Keratinocyte (primary cell): ENCODE measurements at regions not wholly inside any gene's neighbourhood (a gene's known extent, or its start where the extent isn't known, plus 50 kb on each side); places are given as distances from the start of the nearest gene placed in this dataset.

Experiments used
- DNase-seq: peaks from one replicate; pipeline ENCODE4 v3.0.0-alpha.2; 2011; ENCODE audit warnings: low read depth, missing footprints, low spot score
- FAIRE-seq: peaks from 2 replicates; lab custom pipeline; 2011; peaks lifted over from hg19 to GRCh38; lab: Jason Lieb, UNC
- H2AFZ ChIP-seq: 2 replicates; pipeline ENCODE4 v1.6.0; 2012; ENCODE audit warnings: low read length, control low read depth, inconsistent platforms; ENCODE audit not compliant: control insufficient read depth
- H3K27ac ChIP-seq: 2 replicates; pipeline ENCODE4 v1.5.1; 2011; ENCODE audit warnings: low read length; ENCODE audit not compliant: control insufficient read depth, insufficient read depth
- H3K27me3 ChIP-seq: 3 replicates; pipeline ENCODE4 v1.6.0; 2011; ENCODE audit warnings: low read length; ENCODE audit not compliant: control insufficient read depth, insufficient read depth; ENCODE audit errors: extremely low read depth
- H3K36me3 ChIP-seq, 2 experiments: 2 replicates in 1 of 2; 3 replicates in 1 of 2; pipeline ENCODE4 v1.5.1; 2011; ENCODE audit warnings: low read length in 2 of 2, mild to moderate bottlenecking in 1 of 2; ENCODE audit not compliant: control insufficient read depth in 2 of 2, insufficient read depth in 2 of 2; ENCODE audit errors: extremely low read depth in 1 of 2
- H3K4me1 ChIP-seq: 3 replicates; pipeline ENCODE4 v1.5.1; 2011; ENCODE audit warnings: low read length; ENCODE audit not compliant: control insufficient read depth, insufficient read depth; ENCODE audit errors: extremely low read depth
- H3K4me2 ChIP-seq: 3 replicates; pipeline ENCODE4 v1.6.0; 2011; ENCODE audit warnings: low read depth, low read length; ENCODE audit not compliant: control insufficient read depth, insufficient read depth; ENCODE audit errors: extremely low read depth
- H3K4me3 ChIP-seq, 3 experiments: fragments of 200-600 bp in 1 of 3; sonication (generic) in 1 of 3; 2 replicates in 2 of 3; 3 replicates in 1 of 3; pipeline ENCODE4 v1.5.1; 2011 to 2016; ENCODE audit warnings: low read length in 3 of 3, mild to moderate bottlenecking in 3 of 3, control low read depth in 2 of 3, inconsistent platforms in 1 of 3, low read depth in 1 of 3, mixed read lengths in 1 of 3, mixed run types in 1 of 3, moderate library complexity in 1 of 3; ENCODE audit not compliant: control insufficient read depth in 2 of 3, insufficient read depth in 2 of 3; ENCODE audit errors: extremely low read depth in 1 of 3
- H3K79me2 ChIP-seq: 2 replicates; pipeline ENCODE4 v1.6.0; 2012; ENCODE audit warnings: low read length; ENCODE audit not compliant: control insufficient read depth, insufficient read depth
- H3K9ac ChIP-seq: 3 replicates; pipeline ENCODE4 v1.6.0; 2011; ENCODE audit warnings: low read length; ENCODE audit not compliant: control insufficient read depth, insufficient read depth; ENCODE audit errors: extremely low read depth
- H3K9me1 ChIP-seq: 3 replicates; pipeline ENCODE4 v1.6.0; 2011; ENCODE audit warnings: low read length; ENCODE audit not compliant: control insufficient read depth, insufficient read depth; ENCODE audit errors: extremely low read depth
- H3K9me3 ChIP-seq: 2 replicates; pipeline ENCODE4 v1.5.1; 2012; ENCODE audit warnings: low read depth, low read length; ENCODE audit not compliant: control insufficient read depth
- H4K20me1 ChIP-seq: 3 replicates; pipeline ENCODE4 v1.6.0; 2011; ENCODE audit warnings: low read length; ENCODE audit not compliant: control insufficient read depth, insufficient read depth; ENCODE audit errors: extremely low read depth
- EZH2 ChIP-seq: IDR thresholded peaks from one replicate; pipeline ENCODE4 v1.6.1; 2012; ENCODE audit warnings: inconsistent platforms, mild to moderate bottlenecking, low read length, moderate library complexity
- dilution Hi-C: fragments of 300-500 bp; cut with MboI; formaldehyde crosslinking; loops from one replicate; pipeline ENCODE4 v1.7.0; 2020; ENCODE audit warnings: low sequenced_read_pairs; ENCODE audit not compliant: extremely low pct_ligation_motif_present
- TF ChIP-seq, protein P1 (sequence below), 3 experiments: IDR thresholded peaks in 1 of 3; conservative IDR thresholded peaks in 1 of 3; optimal IDR thresholded peaks in 1 of 3; 2 replicates in 2 of 3; 3 replicates in 1 of 3; pipeline versions ENCODE3 to v1.5.1; 2011; ENCODE audit warnings: low read length in 3 of 3, mild to moderate bottlenecking in 3 of 3, moderate library complexity in 2 of 3, control low read depth in 1 of 3, inconsistent platforms in 1 of 3; ENCODE audit not compliant: insufficient read depth in 2 of 3; ENCODE audit errors: extremely low read depth in 1 of 3

DNA sequence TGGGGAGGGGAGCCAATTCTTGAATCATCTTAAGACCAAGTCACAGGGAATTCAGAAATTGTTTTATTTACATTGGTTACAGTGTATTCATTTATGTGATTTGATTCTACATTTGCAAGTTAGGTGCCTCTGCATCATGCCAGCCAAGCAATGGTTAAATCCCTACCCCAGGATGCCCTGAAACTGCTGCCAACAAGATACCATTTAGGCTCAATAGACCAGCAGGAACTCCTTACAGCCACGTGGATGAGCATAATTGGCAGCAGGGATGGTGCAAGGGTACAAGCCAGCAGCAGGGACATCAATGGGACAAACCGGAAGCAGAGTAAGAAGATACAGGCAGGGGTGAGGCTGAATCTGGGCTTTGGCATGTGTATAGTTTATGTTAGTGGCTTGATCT, 72.4 kb upstream of the NBEA start:
- Histone ChIP-seq H3K4me1 (no peaks in the 10 kb centered on the region), H3K9me1 (no peaks in the 10 kb centered on the region), H3K4me3 (no peak overlapping the region), H3K9ac (no peak overlapping the region), H3K9me3 (no peaks in the 10 kb centered on the region), H3K36me3 (no peaks in the 10 kb centered on the region), H2AFZ (no peak overlapping the region), H4K20me1 (no peaks in the 10 kb centered on the region), H3K27me3 (no peaks in the 10 kb centered on the region), H3K4me2 (no peak overlapping the region), H3K79me2 (no peaks in the 10 kb centered on the region), H3K27ac (no peak overlapping the region)
- TF ChIP-seq EZH2, result no peak
- TF ChIP-seq, protein P1, sequence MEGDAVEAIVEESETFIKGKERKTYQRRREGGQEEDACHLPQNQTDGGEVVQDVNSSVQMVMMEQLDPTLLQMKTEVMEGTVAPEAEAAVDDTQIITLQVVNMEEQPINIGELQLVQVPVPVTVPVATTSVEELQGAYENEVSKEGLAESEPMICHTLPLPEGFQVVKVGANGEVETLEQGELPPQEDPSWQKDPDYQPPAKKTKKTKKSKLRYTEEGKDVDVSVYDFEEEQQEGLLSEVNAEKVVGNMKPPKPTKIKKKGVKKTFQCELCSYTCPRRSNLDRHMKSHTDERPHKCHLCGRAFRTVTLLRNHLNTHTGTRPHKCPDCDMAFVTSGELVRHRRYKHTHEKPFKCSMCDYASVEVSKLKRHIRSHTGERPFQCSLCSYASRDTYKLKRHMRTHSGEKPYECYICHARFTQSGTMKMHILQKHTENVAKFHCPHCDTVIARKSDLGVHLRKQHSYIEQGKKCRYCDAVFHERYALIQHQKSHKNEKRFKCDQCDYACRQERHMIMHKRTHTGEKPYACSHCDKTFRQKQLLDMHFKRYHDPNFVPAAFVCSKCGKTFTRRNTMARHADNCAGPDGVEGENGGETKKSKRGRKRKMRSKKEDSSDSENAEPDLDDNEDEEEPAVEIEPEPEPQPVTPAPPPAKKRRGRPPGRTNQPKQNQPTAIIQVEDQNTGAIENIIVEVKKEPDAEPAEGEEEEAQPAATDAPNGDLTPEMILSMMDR (optimal IDR thresholded peaks at IDR 0.05 in 1 of 3, IDR thresholded peaks at IDR 0.05 in 1 of 3, conservative IDR thresholded peaks at IDR 0.05 in 1 of 3; ENCODE audit: extremely low read depth in 1 of 3, insufficient read depth in 2 of 3, low read length in 3 of 3), result no peak
- dilution Hi-C loops, result no loop called here
- FAIRE-seq (no peak), DNase-seq (no peak)

- H3K27ac ChIP-seq, result no peak overlapping the region
- H3K79me2 ChIP-seq, result no peaks in the 10 kb centered on the region
- FAIRE-seq, result no peak
- H3K27me3 ChIP-seq, result no peaks in the 10 kb centered on the region
- H3K4me1 ChIP-seq, result no peaks in the 10 kb centered on the region
- no peaks in the 10 kb centered on the region for H4K20me1 ChIP-seq
- dilution Hi-C loops, result no loop called here
- TF ChIP-seq EZH2, result no peak
- no peak overlapping the region for H3K9ac ChIP-seq
- H3K4me3 ChIP-seq, result no peak overlapping the region
- no peaks in the 10 kb centered on the region for H3K9me1 ChIP-seq
- no peak for DNase-seq
- no peak overlapping the region for H2AFZ ChIP-seq
- H3K9me3 ChIP-seq, result no peaks in the 10 kb centered on the region
- no peak overlapping the region for H3K4me2 ChIP-seq
- no peaks in the 10 kb centered on the region for H3K36me3 ChIP-seq
Measured at GRCh38 chr13:34878329-34878728, 63.7 kb upstream of the NBEA start.

DNA sequence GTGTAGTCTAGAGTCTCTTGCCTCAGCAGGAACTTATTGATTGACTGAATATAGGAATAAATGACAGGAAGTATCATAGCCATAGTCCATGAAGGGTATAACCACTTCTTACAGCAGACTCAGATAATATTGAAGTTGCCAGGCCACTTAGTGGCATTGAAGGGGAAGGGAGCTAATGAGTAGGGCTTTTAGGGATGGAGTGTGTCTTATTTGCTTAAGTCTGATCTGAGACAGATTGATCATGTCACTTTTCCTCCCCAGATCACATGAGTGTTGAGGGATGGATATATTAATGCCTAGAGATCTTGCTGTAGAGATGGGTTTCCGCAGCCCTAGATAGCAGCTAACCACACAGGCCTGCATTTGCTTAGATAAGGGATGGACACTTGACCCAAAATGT, 62.2 kb upstream of the NBEA start:
- H3K79me2 ChIP-seq, result no peaks in the 10 kb centered on the region
- no peaks in the 10 kb centered on the region for H3K36me3 ChIP-seq
- no peak for TF ChIP-seq EZH2
- TF ChIP-seq, protein P1 (optimal IDR thresholded peaks at IDR 0.05 in 1 of 3, IDR thresholded peaks at IDR 0.05 in 1 of 3, conservative IDR thresholded peaks at IDR 0.05 in 1 of 3; ENCODE audit: extremely low read depth in 1 of 3, insufficient read depth in 2 of 3, low read length in 3 of 3), result no peak
- DNase-seq (no peak), FAIRE-seq (no peak)
- dilution Hi-C loops, result no loop called here
- H3K4me1 ChIP-seq, result no peaks in the 10 kb centered on the region
- no peak overlapping the region for H3K4me2 ChIP-seq
- H3K9me3 ChIP-seq, result no peaks in the 10 kb centered on the region
- no peaks in the 10 kb centered on the region for H3K9me1 ChIP-seq
- H3K27ac ChIP-seq, result no peak overlapping the region
- no peak overlapping the region for H3K4me3 ChIP-seq
- H3K27me3 ChIP-seq, result no peaks in the 10 kb centered on the region
- H3K9ac ChIP-seq, result no peak overlapping the region
- no peak overlapping the region for H2AFZ ChIP-seq
- H4K20me1 ChIP-seq, result no peaks in the 10 kb centered on the region
